ENCODE measurements at regions not wholly inside any gene's neighbourhood (a gene's known extent, or its start where the extent isn't known, plus 50 kb on each side); places are given as distances from the start of the nearest gene placed in this dataset.

DNA sequence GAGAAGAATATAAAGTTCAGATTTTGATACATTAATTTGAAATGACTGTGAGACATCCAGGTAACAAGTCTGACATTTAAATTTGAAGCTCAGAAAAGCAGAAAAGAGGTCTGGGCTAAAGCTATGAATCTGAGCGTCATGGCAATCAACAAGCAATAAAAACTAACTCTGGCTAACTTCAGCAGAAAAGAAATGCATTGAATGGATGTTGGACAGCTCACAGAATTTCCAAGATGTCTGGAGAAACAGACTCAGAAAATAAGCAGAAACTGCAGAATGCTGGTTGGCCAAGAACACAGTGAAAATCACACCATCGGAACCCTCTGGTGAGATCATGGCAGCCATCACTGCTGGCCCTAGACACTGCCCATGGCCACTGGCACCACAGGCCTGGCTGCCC is 366.6 kb downstream of the METTL4 start:
- ATAC-seq (ENCODE audit: low read depth) (no peak), DNase-seq (ENCODE audit: low spot score) (no peak)
- H3K36me3 ChIP-seq (ENCODE audit: low read depth): no peaks in the 10 kb centered on the region
- H3K4me3 ChIP-seq (ENCODE audit: severe bottlenecking): no peak overlapping the region
- H3K27me3 ChIP-seq (ENCODE audit: insufficient read depth, poor library complexity, severe bottlenecking): no peaks in the 10 kb centered on the region
- no peaks in the 10 kb centered on the region for H3K4me1 ChIP-seq (ENCODE audit: insufficient read depth, poor library complexity, severe bottlenecking)
- H3K9me3 ChIP-seq (ENCODE audit: severe bottlenecking): no peaks in the 10 kb centered on the region
- H3K27ac ChIP-seq (ENCODE audit: poor library complexity, severe bottlenecking): no peak overlapping the region
- TF ChIP-seq, protein P1, sequence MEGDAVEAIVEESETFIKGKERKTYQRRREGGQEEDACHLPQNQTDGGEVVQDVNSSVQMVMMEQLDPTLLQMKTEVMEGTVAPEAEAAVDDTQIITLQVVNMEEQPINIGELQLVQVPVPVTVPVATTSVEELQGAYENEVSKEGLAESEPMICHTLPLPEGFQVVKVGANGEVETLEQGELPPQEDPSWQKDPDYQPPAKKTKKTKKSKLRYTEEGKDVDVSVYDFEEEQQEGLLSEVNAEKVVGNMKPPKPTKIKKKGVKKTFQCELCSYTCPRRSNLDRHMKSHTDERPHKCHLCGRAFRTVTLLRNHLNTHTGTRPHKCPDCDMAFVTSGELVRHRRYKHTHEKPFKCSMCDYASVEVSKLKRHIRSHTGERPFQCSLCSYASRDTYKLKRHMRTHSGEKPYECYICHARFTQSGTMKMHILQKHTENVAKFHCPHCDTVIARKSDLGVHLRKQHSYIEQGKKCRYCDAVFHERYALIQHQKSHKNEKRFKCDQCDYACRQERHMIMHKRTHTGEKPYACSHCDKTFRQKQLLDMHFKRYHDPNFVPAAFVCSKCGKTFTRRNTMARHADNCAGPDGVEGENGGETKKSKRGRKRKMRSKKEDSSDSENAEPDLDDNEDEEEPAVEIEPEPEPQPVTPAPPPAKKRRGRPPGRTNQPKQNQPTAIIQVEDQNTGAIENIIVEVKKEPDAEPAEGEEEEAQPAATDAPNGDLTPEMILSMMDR (IDR thresholded peaks at IDR 0.05; ENCODE audit: poor library complexity, severe bottlenecking): no peak

DNA sequence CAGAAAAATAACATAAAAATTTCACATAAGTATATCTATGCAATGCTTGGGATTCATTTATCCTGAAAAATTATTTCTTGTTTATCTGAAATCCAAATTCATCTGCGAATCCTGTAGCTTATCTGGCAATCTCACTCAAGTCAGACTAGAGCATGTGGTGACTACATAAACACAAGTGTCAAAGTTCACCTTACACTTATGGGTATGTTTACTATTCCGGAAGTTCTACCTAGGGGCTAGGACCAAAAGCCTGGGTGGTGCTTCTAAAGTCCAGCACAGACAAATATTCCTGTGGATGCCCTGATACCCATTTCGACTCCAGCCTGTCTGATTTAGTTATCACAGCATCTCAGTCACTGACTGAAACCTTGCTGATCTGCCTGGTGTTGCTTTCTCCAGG is 364.0 kb downstream of the METTL4 start:
- H3K9me3 ChIP-seq (ENCODE audit: severe bottlenecking): no peaks in the 10 kb centered on the region
- no peaks in the 10 kb centered on the region for H3K36me3 ChIP-seq (ENCODE audit: low read depth)
- no peaks in the 10 kb centered on the region for H3K27me3 ChIP-seq (ENCODE audit: insufficient read depth, poor library complexity, severe bottlenecking)
- no peak for ATAC-seq (ENCODE audit: low read depth)
- H3K27ac ChIP-seq (ENCODE audit: poor library complexity, severe bottlenecking): no peak overlapping the region
- TF ChIP-seq, protein P1 (IDR thresholded peaks at IDR 0.05; ENCODE audit: poor library complexity, severe bottlenecking): no peak
- H3K4me3 ChIP-seq (ENCODE audit: severe bottlenecking): no peak overlapping the region
- DNase-seq (ENCODE audit: low spot score): no peak
- no peaks in the 10 kb centered on the region for H3K4me1 ChIP-seq (ENCODE audit: insufficient read depth, poor library complexity, severe bottlenecking)

DNA sequence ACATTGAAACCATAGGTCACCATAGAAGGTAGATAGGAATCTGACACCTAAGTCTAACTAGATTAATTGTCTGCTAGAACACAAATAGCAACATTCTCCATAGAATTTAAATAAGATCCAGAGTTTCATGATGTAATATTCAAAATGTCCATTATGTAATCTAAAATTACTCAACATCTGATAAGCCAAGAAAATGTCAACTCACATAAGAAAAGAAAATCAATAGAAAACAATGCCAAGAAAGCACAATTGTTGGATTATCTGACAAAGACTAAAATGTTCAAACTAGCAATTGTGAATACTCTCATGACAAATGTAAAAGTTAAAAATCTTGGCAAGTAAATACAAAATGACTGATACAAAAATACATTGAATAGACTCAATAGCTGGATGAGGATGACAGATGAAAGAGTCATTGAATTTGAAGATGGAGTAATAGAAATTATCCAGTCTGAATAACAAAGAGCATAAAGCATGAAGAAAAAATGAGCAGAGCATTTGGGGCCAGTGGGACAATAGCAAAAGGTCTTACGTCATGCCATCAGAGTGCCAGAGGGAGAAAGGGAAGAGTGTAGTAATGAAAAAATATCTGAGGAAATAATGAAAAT is 358.6 kb downstream of the METTL4 start:
- no peak for DNase-seq (ENCODE audit: low spot score)
- Histone ChIP-seq H3K4me1 (ENCODE audit: insufficient read depth, poor library complexity, severe bottlenecking) (no peaks in the 10 kb centered on the region), H3K4me3 (ENCODE audit: severe bottlenecking) (no peak overlapping the region), H3K9me3 (ENCODE audit: severe bottlenecking) (peaks cover 3% of the 10 kb centered on the region), H3K36me3 (ENCODE audit: low read depth) (no peaks in the 10 kb centered on the region), H3K27me3 (ENCODE audit: insufficient read depth, poor library complexity, severe bottlenecking) (no peaks in the 10 kb centered on the region), H3K27ac (ENCODE audit: poor library complexity, severe bottlenecking) (no peak overlapping the region)
- TF ChIP-seq, protein P1 (IDR thresholded peaks at IDR 0.05; ENCODE audit: poor library complexity, severe bottlenecking): no peak
- no peak for ATAC-seq (ENCODE audit: low read depth)

DNA sequence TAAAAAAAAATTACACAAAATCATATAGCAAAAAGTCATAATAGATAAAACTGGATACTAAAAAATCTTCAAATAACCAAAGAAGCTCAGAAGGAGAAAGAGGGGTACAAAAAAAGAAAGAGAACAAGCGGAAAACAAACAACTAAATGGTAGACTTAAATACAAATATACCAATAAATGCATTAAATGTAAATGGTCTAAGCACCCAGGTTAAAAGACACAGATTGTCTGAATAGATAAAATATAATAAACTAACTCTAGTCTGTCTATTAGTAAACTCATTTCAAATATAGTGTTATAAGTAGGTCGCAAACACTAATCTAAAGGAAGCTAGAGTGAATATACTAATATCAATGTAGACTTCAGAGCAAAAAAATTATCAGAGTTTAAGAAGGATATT is 357.4 kb downstream of the METTL4 start:
- Histone ChIP-seq H3K9me3 (ENCODE audit: severe bottlenecking) (peaks cover 3% of the 10 kb centered on the region), H3K4me3 (ENCODE audit: severe bottlenecking) (no peak overlapping the region), H3K4me1 (ENCODE audit: insufficient read depth, poor library complexity, severe bottlenecking) (no peaks in the 10 kb centered on the region), H3K36me3 (ENCODE audit: low read depth) (no peaks in the 10 kb centered on the region), H3K27me3 (ENCODE audit: insufficient read depth, poor library complexity, severe bottlenecking) (no peaks in the 10 kb centered on the region), H3K27ac (ENCODE audit: poor library complexity, severe bottlenecking) (no peak overlapping the region)
- TF ChIP-seq, protein P1 (IDR thresholded peaks at IDR 0.05; ENCODE audit: poor library complexity, severe bottlenecking): no peak
- DNase-seq (ENCODE audit: low spot score) (no peak), ATAC-seq (ENCODE audit: low read depth) (no peak)

DNA sequence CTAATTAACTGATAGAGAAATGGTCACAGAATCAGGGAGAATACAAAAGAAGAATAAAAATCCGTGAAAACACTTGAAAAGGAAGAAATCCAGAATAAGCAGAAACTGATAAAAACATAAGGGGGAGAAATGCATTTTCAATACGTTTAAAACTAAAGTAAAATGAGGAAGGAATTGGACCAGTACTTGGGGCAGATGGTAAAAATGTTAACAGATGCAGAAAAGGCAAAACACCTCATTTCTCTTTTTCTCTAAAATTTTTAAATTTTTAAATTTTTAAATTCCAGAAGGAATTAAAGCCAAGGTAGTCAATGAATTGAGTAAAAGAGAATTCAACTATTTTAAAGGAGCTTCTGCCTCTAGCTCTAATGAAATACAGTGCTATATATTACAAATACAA is 353.9 kb downstream of the METTL4 start:
- ATAC-seq (ENCODE audit: low read depth): no peak

More for the DNA sequence above, 353.9 kb downstream of the METTL4 start:
- H3K4me3 ChIP-seq (ENCODE audit: severe bottlenecking): no peak overlapping the region
- no peaks in the 10 kb centered on the region for H3K27me3 ChIP-seq (ENCODE audit: insufficient read depth, poor library complexity, severe bottlenecking)
- peaks cover 3% of the 10 kb centered on the region for H3K9me3 ChIP-seq (ENCODE audit: severe bottlenecking)
- no peak overlapping the region for H3K27ac ChIP-seq (ENCODE audit: poor library complexity, severe bottlenecking)
- no peaks in the 10 kb centered on the region for H3K36me3 ChIP-seq (ENCODE audit: low read depth)
- TF ChIP-seq, protein P1 (IDR thresholded peaks at IDR 0.05; ENCODE audit: poor library complexity, severe bottlenecking): no peak
- no peak for DNase-seq (ENCODE audit: low spot score)
- H3K4me1 ChIP-seq (ENCODE audit: insufficient read depth, poor library complexity, severe bottlenecking): no peaks in the 10 kb centered on the region
